GM12878 (cell line): ENCODE measurements at regions not wholly inside any gene's neighbourhood (a gene's known extent, or its start where the extent isn't known, plus 50 kb on each side); places are given as distances from the start of the nearest gene placed in this dataset.

ENCODE experiments used
- ATAC-seq: fragments of 200-7000 bp; cut with Tn5 transposase; 3 replicates; pipeline ENCODE4 v1.9.1; 2020; ENCODE audit warnings: mild to moderate bottlenecking, moderate library complexity
- BruUV-seq: library from RNA; stranded (reverse); fragments of 400-500 nt; replicated peaks from 2 replicates; lab custom pipeline; 2021; lab: Mats Ljungman, UMichigan
- CTCF ChIA-PET: fragments of 300-600 bp; sonication (Branson Sonifier 250); formaldehyde crosslinking; extraction: SDS; loops from one replicate; lab custom pipeline; 2021; ENCODE audit warnings: inconsistent platforms; lab: Yijun Ruan, JAX
- POLR2A ChIA-PET: fragments of 350-600 bp; formaldehyde crosslinking; extraction: SDS; loops from one replicate; lab custom pipeline; 2021; ENCODE audit warnings: inconsistent platforms; lab: Charles Lee
- RAD21 ChIA-PET: fragments of 300-600 bp; sonication (Branson Sonifier 250); formaldehyde crosslinking; loops from one replicate; lab custom pipeline; 2023; ENCODE audit warnings: antibody characterized with exemption; ENCODE audit not compliant: unreplicated experiment; lab: Charles Lee
- SMC1A ChIA-PET: fragments of 300-600 bp; sonication (Branson Sonifier 250); formaldehyde crosslinking; loops from one replicate; lab custom pipeline; 2023; ENCODE audit not compliant: unreplicated experiment, uncharacterized antibody; lab: Charles Lee
- DNase-seq: peaks from one replicate; pipeline ENCODE4 v3.0.0-alpha.2; 2011; ENCODE audit warnings: low read depth, low spot score
- FAIRE-seq: peaks from 3 replicates; lab custom pipeline; 2011; peaks lifted over from hg19 to GRCh38; lab: Jason Lieb, UNC
- H2AFZ ChIP-seq: 2 replicates; pipeline ENCODE4 v1.6.0; 2011; ENCODE audit warnings: low read depth, low read length, control low read depth; ENCODE audit not compliant: control insufficient read depth
- H3K27ac ChIP-seq: 2 replicates; pipeline ENCODE4 v1.5.1; 2011; ENCODE audit warnings: control low read depth; ENCODE audit not compliant: control insufficient read depth, insufficient read depth
- H3K27me3 ChIP-seq, 2 experiments: replicated peaks in 1 of 2; 2 replicates each; pipeline versions ENCODE4 v1.6.0 to v1.6.1; 2011; ENCODE audit warnings: low read length in 1 of 2; ENCODE audit not compliant: control insufficient read depth in 2 of 2, insufficient read depth in 2 of 2
- H3K36me3 ChIP-seq, 2 experiments: 2 replicates each; pipeline ENCODE4 v1.5.1; 2011; ENCODE audit warnings: low read length in 1 of 2; ENCODE audit not compliant: control insufficient read depth in 2 of 2, insufficient read depth in 2 of 2
- H3K4me1 ChIP-seq: 2 replicates; pipeline ENCODE4 v1.6.1; 2011; ENCODE audit warnings: mild to moderate bottlenecking, low read length, moderate library complexity, mixed read lengths; ENCODE audit not compliant: control insufficient read depth, insufficient read depth
- H3K4me2 ChIP-seq: 2 replicates; pipeline ENCODE4 v1.6.0; 2011; ENCODE audit warnings: control low read depth; ENCODE audit not compliant: control insufficient read depth, insufficient read depth
- H3K4me3 ChIP-seq: fragments of 200-600 bp; sonication (generic); 2 replicates; pipeline ENCODE4 v1.5.1; 2016
- H3K79me2 ChIP-seq: 2 replicates; pipeline ENCODE4 v1.6.0; 2011; ENCODE audit warnings: low read length; ENCODE audit not compliant: control insufficient read depth, insufficient read depth
- H3K9ac ChIP-seq: 2 replicates; pipeline ENCODE4 v1.8.0; 2011; ENCODE audit warnings: low read length, control low read depth, mixed read lengths; ENCODE audit not compliant: control insufficient read depth, insufficient read depth
- H3K9me3 ChIP-seq: replicated peaks from 3 replicates; pipeline ENCODE4 v1.5.1; 2011; ENCODE audit warnings: mild to moderate bottlenecking, low read length; ENCODE audit not compliant: control insufficient read depth, insufficient read depth
- H4K20me1 ChIP-seq: 2 replicates; pipeline ENCODE4 v1.6.0; 2011; ENCODE audit not compliant: control insufficient read depth, insufficient read depth
- EP300 ChIP-seq, 2 experiments: fragments of 150-350 bp in 1 of 2; IDR thresholded peaks; 2 replicates each; pipeline ENCODE4 v1.6.1; 2011 to 2012; ENCODE audit warnings: low read depth in 2 of 2, low read length in 2 of 2, borderline replicate concordance in 1 of 2, improper control_type of control experiment in 1 of 2, inconsistent platforms in 1 of 2; ENCODE audit not compliant: control insufficient read depth in 1 of 2
- FOS ChIP-seq: IDR thresholded peaks from 3 replicates; pipeline ENCODE4 v1.6.1; 2011; ENCODE audit warnings: borderline replicate concordance; ENCODE audit not compliant: insufficient read length; ENCODE audit errors: extremely low read depth
- IRF4 ChIP-seq: IDR thresholded peaks from 2 replicates; pipeline ENCODE4 v1.6.1; 2011; ENCODE audit warnings: low read depth, low read length
- JUNB ChIP-seq: IDR thresholded peaks from 2 replicates; pipeline ENCODE4 v1.6.1; 2016; ENCODE audit warnings: antibody characterized with exemption, mild to moderate bottlenecking
- KDM1A ChIP-seq: fragments of 200-600 bp; sonication (generic); IDR thresholded peaks from 2 replicates; pipeline ENCODE4 v1.6.1; 2016; ENCODE audit warnings: borderline replicate concordance
- MYC ChIP-seq: IDR thresholded peaks from 2 replicates; pipeline ENCODE4 v1.6.1; 2011; ENCODE audit warnings: mild to moderate bottlenecking, low read length, moderate library complexity, inconsistent platforms; ENCODE audit not compliant: insufficient read depth, insufficient replicate concordance, insufficient read length, severe bottlenecking
- POU2F2 ChIP-seq: IDR thresholded peaks from 3 replicates; pipeline ENCODE4 v1.6.1; 2011; ENCODE audit warnings: low read depth, mild to moderate bottlenecking, low read length, borderline replicate concordance
- RAD21 ChIP-seq: IDR thresholded peaks from 2 replicates; pipeline ENCODE4 v1.6.1; 2011; ENCODE audit warnings: mild to moderate bottlenecking, low read depth, low read length, moderate library complexity; ENCODE audit not compliant: insufficient read depth
- RUNX3 ChIP-seq: IDR thresholded peaks from 2 replicates; pipeline ENCODE4 v1.6.1; 2012; ENCODE audit warnings: low read length, inconsistent platforms
- SIN3A ChIP-seq: IDR thresholded peaks from 2 replicates; pipeline ENCODE4 v1.6.1; 2012; ENCODE audit warnings: low read depth, low read length, improper control_type of control experiment
- ZBED1 ChIP-seq: IDR thresholded peaks from 2 replicates; pipeline ENCODE4 v1.6.1; 2016; ENCODE audit warnings: borderline replicate concordance
- ZNF217 ChIP-seq: fragments of 450-650 bp; IDR thresholded peaks from 2 replicates; pipeline ENCODE4 v1.6.1; 2017; ENCODE audit warnings: antibody characterized with exemption, mild to moderate bottlenecking
- WGBS: methylation state at CpG from one replicate; pipeline ENCODE4 v1.1.6; 2016; ENCODE audit warnings: low lambda C conversion rate; ENCODE audit not compliant: insufficient replicate concordance, insufficient coverage; ENCODE audit errors: missing lambda C conversion rate; 5-methylcytosine and 5-hydroxymethylcytosine counted together
- in situ Hi-C: fragments of 300-500 bp; cut with MboI; formaldehyde crosslinking; loops from 9 replicates; pipeline ENCODE4 v1.14.3; 2018; ENCODE audit warnings: mixed read lengths
- intact Hi-C: fragments of 100-400 bp; cut with micrococcal nuclease; formaldehyde crosslinking; loops from one replicate; pipeline ENCODE4 v1.14.2; 2022; ENCODE audit not compliant: unreplicated experiment
- TF ChIP-seq, protein P1 (sequence below): IDR thresholded peaks from 2 replicates; pipeline ENCODE4 v1.6.1; 2012; ENCODE audit warnings: low read depth, low read length, improper control_type of control experiment
- TF ChIP-seq, protein P2 (sequence below), 3 experiments: IDR thresholded peaks in 2 of 3; conservative IDR thresholded peaks in 1 of 3; 2 replicates each; pipeline ENCODE4 v1.5.1; 2011; ENCODE audit warnings: low read depth in 3 of 3, low read length in 3 of 3, mild to moderate bottlenecking in 3 of 3, control low read depth in 2 of 3, moderate library complexity in 2 of 3, inconsistent platforms in 1 of 3, mixed read lengths in 1 of 3; ENCODE audit not compliant: control insufficient read depth in 2 of 3, insufficient read depth in 1 of 3; ENCODE audit errors: extremely low read depth in 1 of 3
- TF ChIP-seq, protein P3 (sequence below): fragments of 450-650 bp; formaldehyde crosslinking; IDR thresholded peaks from 2 replicates; pipeline ENCODE4 v1.4.0; 2020; ENCODE audit warnings: mild to moderate bottlenecking, moderate library complexity

DNA sequence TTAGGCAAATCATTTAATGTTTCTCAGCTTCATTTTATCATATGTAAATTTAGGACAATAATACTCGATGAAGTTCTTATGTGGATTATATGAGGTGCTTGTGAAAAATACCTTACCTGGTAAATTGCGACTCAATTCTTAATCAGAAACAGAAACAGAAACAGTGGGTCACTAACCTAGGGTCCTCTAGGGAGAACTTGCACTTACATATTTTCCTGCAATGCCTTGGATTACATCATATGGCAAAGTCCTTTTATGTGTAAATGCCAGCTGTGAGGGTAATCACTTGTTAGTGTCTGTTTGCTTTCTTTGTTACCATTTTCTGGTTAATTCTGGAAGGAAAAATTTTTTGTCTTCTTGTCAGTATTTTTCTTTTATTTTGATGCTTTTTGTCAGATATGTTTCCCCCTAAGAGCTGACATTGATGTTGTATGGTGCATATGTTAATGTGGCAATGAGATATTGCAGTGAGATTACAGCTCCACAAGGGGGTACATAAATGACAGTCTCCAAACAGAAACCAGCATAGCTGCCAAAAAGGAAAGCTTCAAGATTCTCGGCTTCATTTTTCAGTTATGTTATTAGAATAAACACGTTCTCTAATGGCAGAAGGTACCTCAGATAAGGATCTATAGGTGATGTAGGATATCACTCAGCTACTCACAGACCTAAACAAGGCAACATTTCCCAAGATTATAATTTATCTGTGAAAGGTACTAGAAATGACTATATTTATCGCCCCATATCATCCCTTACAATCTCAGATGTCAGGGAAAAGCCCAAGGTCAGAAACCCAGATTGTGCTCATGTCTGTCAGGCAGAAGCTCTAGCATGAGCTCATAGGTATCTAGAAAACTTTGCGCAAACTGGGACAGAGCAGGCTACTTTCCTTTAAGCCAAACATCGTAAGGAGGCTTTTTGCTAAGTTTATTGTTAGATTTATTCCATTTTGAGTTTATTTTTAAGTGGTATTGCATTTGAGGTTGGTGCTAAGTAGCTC, 119.9 kb downstream of the FASLG start:
- ChIA-PET CTCF (interaction anchor here (0.7 to 3.9 kb wide), 14 partner anchors 8 to 434 kb away, joined by 3 to 38 read pairs (median 4); partner anchors contain the start of gene TNFSF4), POLR2A (interaction anchor here (1.0 kb wide), 1 partner anchor 40 kb away, joined by 5 read pairs; no protein-coding TSS in a partner anchor), RAD21 (interaction anchor here (0.6 to 2.2 kb wide), 8 partner anchors 15 to 427 kb away, joined by 3 to 21 read pairs (median 4); no protein-coding TSS in a partner anchor), SMC1A (interaction anchor here (0.8 to 4.6 kb wide), 16 partner anchors 8 to 427 kb away, joined by 3 to 39 read pairs (median 5); no protein-coding TSS in a partner anchor)
- FAIRE-seq (peak; percentile 79), ATAC-seq (peak; percentile 86), DNase-seq (peak; percentile 23)
- Histone ChIP-seq H3K4me1 (peaks cover 30% of the 10 kb centered on the region), H3K4me2 (peak overlapping the region; percentile 46), H3K27me3 (peaks cover 0 to 8% of the 10 kb centered on the region in 2 experiments; a peak in 3 of 4 replicates), H4K20me1 (no peaks in the 10 kb centered on the region), H3K9ac (no peak overlapping the region), H3K79me2 (no peaks in the 10 kb centered on the region), H3K9me3 (peaks cover 5% of the 10 kb centered on the region; the same call in 2 of the 3 replicates), H3K36me3 (no peaks in the 10 kb centered on the region), H3K27ac (no peak overlapping the region), H2AFZ (no peak overlapping the region), H3K4me3 (no peak overlapping the region)
- 28% methylated on average over 7 of the region's 7 CpGs for WGBS
- in situ Hi-C loops, result no loop called here
- no TSS peak for BruUV-seq
- intact Hi-C loops, result no loop called here
- TF ChIP-seq RAD21 (peak; percentile 55), MYC (no peak), POU2F2 (0 out of 3 replicates have a peak, but pooled peaks have one; percentile 14), EP300 (IDR thresholded peaks at IDR 0.05; ENCODE audit: borderline replicate concordance in 1 of 2, control insufficient read depth in 1 of 2, low read depth in 2 of 2, low read length in 2 of 2) (no peak), ZBED1 (no peak), JUNB (peak; percentile 53), SIN3A (no peak), KDM1A (no peak), RUNX3 (0 out of 2 replicates have a peak, but pooled peaks have one; percentile 21), IRF4 (no peak), FOS (no peak), ZNF217 (0 out of 2 replicates have a peak, but pooled peaks have one; percentile 51)
- TF ChIP-seq, protein P1, sequence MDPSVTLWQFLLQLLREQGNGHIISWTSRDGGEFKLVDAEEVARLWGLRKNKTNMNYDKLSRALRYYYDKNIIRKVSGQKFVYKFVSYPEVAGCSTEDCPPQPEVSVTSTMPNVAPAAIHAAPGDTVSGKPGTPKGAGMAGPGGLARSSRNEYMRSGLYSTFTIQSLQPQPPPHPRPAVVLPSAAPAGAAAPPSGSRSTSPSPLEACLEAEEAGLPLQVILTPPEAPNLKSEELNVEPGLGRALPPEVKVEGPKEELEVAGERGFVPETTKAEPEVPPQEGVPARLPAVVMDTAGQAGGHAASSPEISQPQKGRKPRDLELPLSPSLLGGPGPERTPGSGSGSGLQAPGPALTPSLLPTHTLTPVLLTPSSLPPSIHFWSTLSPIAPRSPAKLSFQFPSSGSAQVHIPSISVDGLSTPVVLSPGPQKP, result no peak
- TF ChIP-seq, protein P2, sequence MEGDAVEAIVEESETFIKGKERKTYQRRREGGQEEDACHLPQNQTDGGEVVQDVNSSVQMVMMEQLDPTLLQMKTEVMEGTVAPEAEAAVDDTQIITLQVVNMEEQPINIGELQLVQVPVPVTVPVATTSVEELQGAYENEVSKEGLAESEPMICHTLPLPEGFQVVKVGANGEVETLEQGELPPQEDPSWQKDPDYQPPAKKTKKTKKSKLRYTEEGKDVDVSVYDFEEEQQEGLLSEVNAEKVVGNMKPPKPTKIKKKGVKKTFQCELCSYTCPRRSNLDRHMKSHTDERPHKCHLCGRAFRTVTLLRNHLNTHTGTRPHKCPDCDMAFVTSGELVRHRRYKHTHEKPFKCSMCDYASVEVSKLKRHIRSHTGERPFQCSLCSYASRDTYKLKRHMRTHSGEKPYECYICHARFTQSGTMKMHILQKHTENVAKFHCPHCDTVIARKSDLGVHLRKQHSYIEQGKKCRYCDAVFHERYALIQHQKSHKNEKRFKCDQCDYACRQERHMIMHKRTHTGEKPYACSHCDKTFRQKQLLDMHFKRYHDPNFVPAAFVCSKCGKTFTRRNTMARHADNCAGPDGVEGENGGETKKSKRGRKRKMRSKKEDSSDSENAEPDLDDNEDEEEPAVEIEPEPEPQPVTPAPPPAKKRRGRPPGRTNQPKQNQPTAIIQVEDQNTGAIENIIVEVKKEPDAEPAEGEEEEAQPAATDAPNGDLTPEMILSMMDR (IDR thresholded peaks at IDR 0.05 in 2 of 3, conservative IDR thresholded peaks at IDR 0.05 in 1 of 3; ENCODE audit: control insufficient read depth in 2 of 3, extremely low read depth in 1 of 3, insufficient read depth in 1 of 3, low read depth in 3 of 3, low read length in 3 of 3), result peak; percentile 19 to 40 (median 28); a peak in 3 of 6 replicates
- TF ChIP-seq, protein P3, sequence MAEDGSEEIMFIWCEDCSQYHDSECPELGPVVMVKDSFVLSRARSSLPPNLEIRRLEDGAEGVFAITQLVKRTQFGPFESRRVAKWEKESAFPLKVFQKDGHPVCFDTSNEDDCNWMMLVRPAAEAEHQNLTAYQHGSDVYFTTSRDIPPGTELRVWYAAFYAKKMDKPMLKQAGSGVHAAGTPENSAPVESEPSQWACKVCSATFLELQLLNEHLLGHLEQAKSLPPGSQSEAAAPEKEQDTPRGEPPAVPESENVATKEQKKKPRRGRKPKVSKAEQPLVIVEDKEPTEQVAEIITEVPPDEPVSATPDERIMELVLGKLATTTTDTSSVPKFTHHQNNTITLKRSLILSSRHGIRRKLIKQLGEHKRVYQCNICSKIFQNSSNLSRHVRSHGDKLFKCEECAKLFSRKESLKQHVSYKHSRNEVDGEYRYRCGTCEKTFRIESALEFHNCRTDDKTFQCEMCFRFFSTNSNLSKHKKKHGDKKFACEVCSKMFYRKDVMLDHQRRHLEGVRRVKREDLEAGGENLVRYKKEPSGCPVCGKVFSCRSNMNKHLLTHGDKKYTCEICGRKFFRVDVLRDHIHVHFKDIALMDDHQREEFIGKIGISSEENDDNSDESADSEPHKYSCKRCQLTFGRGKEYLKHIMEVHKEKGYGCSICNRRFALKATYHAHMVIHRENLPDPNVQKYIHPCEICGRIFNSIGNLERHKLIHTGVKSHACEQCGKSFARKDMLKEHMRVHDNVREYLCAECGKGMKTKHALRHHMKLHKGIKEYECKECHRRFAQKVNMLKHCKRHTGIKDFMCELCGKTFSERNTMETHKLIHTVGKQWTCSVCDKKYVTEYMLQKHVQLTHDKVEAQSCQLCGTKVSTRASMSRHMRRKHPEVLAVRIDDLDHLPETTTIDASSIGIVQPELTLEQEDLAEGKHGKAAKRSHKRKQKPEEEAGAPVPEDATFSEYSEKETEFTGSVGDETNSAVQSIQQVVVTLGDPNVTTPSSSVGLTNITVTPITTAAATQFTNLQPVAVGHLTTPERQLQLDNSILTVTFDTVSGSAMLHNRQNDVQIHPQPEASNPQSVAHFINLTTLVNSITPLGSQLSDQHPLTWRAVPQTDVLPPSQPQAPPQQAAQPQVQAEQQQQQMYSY (CRISPR knock-in tag), result no peak
